ENCODE measurements at regions not wholly inside any gene's neighbourhood (a gene's known extent, or its start where the extent isn't known, plus 50 kb on each side); places are given as distances from the start of the nearest gene placed in this dataset.

DNA sequence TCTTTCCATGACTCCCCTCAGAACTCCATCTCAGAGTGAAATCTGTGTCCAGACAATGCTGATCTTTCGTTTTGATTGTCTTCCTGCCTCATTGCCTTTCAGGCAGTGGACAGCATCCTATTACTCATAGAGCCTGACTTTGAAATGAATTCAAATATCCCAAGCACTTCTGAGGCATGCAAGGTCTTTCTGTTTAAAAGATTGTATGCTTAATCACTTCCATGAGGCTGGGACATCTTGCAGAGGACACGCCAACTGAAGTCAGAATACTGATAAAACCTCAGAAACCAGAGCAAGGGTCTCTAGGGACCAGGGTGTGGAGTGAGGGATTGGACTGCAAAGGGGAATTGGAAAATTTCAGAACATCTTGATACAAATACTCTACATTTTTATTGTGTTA lies 836.5 kb upstream of the ID2 start:
- no peak for TF ChIP-seq POLR2AphosphoS5 (IDR thresholded peaks at IDR 0.05)
- TF ChIP-seq, protein P1, sequence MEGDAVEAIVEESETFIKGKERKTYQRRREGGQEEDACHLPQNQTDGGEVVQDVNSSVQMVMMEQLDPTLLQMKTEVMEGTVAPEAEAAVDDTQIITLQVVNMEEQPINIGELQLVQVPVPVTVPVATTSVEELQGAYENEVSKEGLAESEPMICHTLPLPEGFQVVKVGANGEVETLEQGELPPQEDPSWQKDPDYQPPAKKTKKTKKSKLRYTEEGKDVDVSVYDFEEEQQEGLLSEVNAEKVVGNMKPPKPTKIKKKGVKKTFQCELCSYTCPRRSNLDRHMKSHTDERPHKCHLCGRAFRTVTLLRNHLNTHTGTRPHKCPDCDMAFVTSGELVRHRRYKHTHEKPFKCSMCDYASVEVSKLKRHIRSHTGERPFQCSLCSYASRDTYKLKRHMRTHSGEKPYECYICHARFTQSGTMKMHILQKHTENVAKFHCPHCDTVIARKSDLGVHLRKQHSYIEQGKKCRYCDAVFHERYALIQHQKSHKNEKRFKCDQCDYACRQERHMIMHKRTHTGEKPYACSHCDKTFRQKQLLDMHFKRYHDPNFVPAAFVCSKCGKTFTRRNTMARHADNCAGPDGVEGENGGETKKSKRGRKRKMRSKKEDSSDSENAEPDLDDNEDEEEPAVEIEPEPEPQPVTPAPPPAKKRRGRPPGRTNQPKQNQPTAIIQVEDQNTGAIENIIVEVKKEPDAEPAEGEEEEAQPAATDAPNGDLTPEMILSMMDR (IDR thresholded peaks at IDR 0.05): no peak
